ENCODE measurements at regions not wholly inside any gene's neighbourhood (a gene's known extent, or its start where the extent isn't known, plus 50 kb on each side); places are given as distances from the start of the nearest gene placed in this dataset.

- no peak for TF ChIP-seq CTCF (IDR thresholded peaks at IDR 0.05)
- no peak for TF ChIP-seq POLR2A (IDR thresholded peaks at IDR 0.05)
These were observed 179.7 kb upstream of the SETBP1 start for GRCh38 chr18:44500808-44501610.

All from Peyer's patch (tissue), 4 donors.